Embryonic facial prominence (tissue), 1 donor: ENCODE measurements at regions not wholly inside any gene's neighbourhood (a gene's known extent, or its start where the extent isn't known, plus 50 kb on each side); places are given as distances from the start of the nearest gene placed in this dataset.
"Not testable (repeated sequence)": the region's sequence is repeated elsewhere in the genome, so short reads cannot be mapped to it uniquely, and the experiment has no call there.

Experiments used
- DNase-seq: peaks from one replicate; pipeline ENCODE4 v3.0.0-alpha.2; 2016; ENCODE audit errors: extremely low spot score

DNA sequence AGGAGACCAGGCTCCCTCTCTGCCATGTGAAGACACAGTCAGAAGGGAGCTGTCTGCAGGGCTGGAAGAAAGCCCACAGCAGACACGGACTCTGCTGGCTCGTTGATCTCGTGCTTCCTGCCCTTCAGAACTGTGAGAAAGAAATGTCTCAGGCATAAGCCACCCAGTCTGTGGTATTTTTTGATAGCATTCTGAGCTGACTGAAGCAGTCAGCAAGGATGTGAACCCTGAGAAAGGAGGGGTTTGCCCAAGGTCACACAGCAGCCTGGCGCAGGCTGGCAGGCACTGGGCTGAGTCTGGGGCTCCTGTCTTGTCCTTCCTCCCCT is 255.1 kb upstream of the B3GAT1 start:
- no peak for DNase-seq

DNA sequence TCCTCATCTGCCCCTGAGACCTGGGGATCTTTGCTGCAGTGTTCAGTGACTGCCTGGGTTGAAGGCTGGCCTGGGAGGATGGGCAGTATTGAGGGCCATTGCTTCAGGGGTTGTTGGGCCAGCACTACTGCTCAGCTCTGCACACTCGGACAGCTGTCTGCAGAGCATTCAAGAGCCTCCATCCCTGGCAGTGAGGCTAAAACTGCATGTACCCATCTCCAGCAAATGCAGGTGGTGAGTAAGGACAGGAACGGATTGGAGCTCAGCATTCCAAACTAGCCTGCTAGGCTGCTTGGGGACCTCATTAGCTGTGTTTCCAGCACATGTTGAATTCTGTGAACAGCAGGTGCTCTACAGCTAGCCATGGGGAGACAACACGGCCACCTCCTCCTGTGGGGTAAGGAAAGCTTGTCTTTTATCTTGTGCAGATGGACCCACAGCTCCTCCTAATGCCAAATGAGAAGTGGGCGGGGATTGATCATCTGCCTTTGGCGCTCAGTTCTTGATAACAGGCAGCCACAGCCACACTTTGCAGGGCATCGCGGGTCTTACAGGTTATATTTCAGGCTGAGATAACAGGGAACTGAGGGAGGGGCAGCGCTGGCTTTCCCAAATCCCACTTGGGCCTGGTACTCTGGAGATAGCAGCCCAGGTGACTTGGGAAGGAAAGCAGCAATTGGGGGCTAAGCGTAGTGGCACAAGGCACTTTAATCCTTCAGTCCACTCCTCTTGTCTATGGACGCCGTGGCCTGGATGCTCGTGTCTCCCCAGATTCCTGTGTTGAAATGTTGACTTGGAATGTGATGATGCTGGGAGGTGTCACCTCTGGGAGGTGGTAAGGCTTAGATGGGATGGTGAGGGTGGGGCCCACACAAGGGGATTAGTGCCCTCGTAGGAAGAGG is 254.5 kb upstream of the B3GAT1 start:
- DNase-seq, result no peak

- no peak for DNase-seq
Observed at GRCh38 chr11:134665571-134666270, 253.7 kb upstream of the B3GAT1 start.

DNA sequence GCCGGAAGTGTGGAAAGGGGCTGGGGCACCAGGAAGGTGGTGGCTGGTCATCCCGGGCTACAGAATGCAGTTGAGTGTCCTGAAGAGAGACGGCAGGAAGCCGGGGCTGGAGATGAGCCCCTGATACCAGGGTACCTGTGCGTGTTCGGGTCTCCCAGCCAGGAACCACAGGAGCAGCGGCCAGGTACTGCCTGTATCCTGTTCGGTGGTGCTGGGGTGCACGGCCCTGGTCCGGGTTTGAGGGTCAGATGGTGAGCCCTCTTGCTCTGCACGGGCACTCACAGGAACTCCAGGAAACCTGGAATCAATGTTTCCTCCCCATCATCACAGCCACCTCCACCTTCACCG is 253.1 kb upstream of the B3GAT1 start:
- no peak for DNase-seq

GRCh38 chr11:134664447-134665187 is 252.6 kb upstream of the B3GAT1 start:
- DNase-seq, result no peak

GRCh38 chr11:134663506-134664313 is 251.7 kb upstream of the B3GAT1 start:
- no peak for DNase-seq

DNA sequence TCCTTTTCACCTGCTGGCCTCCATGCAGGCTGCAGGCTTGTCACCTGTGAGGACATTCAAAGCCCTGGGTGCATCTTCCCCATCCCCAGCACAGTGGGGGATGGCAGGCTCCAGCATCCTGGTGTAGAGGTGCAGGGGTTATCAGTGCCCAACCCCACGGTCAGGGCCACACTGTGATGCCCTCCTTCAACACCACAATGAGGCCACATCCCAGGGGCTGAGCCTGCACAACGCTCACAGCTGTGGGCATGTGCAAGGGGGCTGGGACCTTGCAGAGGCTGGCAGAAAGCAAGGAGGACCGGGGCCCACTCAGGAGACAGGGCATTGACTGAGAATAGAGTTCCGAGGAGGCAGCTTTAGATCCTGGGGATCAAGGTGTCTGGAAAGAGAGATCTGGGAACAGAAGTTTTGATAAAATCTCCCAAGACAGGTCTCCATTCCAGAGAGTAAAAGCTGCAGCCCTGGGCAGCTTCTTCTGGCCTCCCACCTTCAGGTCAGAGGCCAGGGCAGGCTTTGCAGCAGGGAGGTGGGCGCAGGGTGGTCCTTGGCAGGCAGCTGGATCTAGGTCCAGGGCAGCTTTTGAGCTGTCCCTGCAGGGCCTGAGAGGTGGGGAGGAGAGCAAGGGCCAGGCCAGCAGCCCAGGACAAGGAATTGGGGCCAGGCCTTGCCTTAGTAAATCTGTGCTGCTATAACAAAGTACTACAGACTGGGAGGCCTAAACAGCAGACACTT is 250.8 kb upstream of the B3GAT1 start:
- DNase-seq, result no peak

DNA sequence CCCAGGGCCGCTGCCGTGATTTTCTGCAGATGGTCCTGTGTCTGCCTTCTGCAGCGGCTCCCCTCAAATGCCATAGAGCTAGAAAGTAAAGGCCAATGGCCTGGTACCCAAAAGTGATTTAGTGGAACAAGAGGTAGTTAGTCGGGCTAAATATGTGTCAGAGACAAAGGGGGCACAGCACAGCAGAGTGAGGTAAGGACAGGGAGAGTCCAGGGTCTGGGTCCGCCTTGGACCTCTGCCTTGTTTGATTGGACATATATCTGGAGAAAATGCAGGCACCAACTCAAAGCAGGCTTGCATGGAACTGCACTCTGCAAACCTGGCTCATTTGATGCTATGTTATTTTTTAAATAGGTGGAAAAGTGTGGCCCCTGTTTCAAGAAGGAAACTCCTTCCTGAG is 249.6 kb upstream of the B3GAT1 start:
- no peak for DNase-seq

DNA sequence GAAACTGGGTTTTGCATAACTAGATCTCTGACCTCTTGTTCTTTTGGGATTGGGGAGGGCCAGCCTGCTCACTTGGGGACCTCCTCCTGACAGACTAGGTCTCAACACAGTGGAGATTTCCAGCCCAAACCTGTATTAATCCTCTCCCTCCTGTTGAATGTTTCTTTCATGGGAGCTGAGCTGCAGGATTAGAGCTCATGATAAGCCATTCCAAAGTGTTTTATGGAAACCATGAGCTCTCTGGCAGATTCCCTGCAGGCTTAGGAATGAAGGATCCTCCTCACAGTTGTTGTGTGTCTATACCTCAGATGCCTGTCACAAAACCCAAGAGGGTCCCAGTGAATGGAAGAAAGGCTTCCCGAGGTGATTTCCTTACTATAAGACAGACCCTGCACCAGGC is 248.4 kb upstream of the B3GAT1 start:
- DNase-seq, result no peak

- no peak for DNase-seq
Observed at GRCh38 chr11:134659882-134660281, 247.8 kb upstream of the B3GAT1 start.

- DNase-seq, result no peak
Observed at GRCh38 chr11:134658481-134659225, 246.6 kb upstream of the B3GAT1 start.

DNA sequence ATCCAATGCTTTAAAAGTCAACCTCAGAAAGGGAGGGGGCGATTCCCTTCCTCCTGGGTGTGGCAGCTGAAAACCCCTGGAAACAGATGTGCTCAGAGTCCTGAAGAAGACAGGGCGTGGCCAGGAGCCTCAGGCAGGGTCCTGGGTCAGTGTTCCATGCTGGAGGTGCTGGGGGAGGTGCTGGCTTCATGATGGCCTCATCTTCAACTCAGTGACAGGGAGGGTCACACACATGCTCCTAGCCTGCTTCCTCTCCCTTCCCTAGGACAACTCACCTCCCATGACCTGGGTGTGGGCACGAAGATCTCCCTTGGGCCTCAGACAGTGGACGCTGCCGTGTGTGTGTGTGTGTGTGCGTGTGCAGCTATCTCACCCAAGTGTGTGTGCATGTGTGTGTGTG is 245.6 kb upstream of the B3GAT1 start:
- no peak for DNase-seq

- no peak for DNase-seq
Observed at GRCh38 chr11:134656861-134657540, 245.0 kb upstream of the B3GAT1 start.

GRCh38 chr11:134656086-134656840 is 244.2 kb upstream of the B3GAT1 start:
- DNase-seq, result not testable (repeated sequence)

- DNase-seq, result no peak
Observed at GRCh38 chr11:134655189-134655989, 243.3 kb upstream of the B3GAT1 start.

- DNase-seq, result no peak
Observed at GRCh38 chr11:134654161-134654915, 242.3 kb upstream of the B3GAT1 start.

DNA sequence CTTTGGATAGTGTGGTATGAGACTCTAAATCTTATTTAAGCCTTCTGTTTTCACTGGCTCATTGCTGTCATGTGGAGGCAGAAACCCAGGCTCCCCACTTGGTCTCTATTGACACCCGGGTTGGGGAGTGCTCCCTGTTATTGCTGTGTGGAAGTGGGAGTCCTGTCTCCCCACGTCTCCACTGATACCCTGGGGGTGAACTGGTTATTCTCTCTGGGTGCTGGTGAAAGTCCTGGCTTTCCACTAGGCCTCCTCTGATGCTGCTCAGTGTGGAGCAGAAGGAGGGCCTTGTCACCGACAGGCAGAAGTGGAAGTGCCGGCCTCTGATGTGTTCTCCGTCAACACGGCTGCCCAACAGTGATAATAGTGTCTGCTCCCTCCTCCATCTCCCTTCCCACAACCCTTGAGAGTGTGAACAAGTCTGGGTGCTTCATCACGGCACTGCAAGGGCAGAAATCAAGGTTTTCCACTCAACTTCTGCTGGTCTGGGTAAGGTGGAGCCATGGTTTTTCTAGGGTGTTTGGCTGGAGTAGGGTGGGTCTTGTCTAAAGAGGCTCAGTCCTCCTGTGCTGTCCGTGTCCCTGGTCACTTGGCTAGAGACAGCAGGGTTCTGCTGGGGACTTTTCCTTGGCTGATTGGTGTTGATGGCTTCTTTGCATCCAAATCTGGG is 240.7 kb upstream of the B3GAT1 start:
- no peak for DNase-seq
